A549 (cell line): ENCODE measurements at regions not wholly inside any gene's neighbourhood (a gene's known extent, or its start where the extent isn't known, plus 50 kb on each side); places are given as distances from the start of the nearest gene placed in this dataset.

Source experiments
- ATAC-seq, 2 experiments: fragments of 200-7000 bp in 1 of 2; fragments of >200 bp in 1 of 2; cut with Nextera tagmentation in 1 of 2; cut with Tn5 transposase in 1 of 2; 3 replicates each; pipeline versions ENCODE4 v1.8.0 to v1.9.1; 2018 to 2020; ENCODE audit warnings: mild to moderate bottlenecking in 1 of 2, moderate library complexity in 1 of 2
- CTCF ChIA-PET: fragments of 300-600 bp; sonication (Branson Sonifier 250); formaldehyde crosslinking; extraction: SDS; loops from one replicate; lab custom pipeline; 2021; ENCODE audit warnings: antibody characterized with exemption, inconsistent platforms; lab: Yijun Ruan, JAX
- POLR2A ChIA-PET: fragments of 350-600 bp; formaldehyde crosslinking; extraction: SDS; loops from one replicate; lab custom pipeline; 2021; ENCODE audit warnings: antibody characterized with exemption, inconsistent platforms; lab: Yijun Ruan, JAX
- DNase-seq, 2 experiments: peaks; one replicate each; pipeline versions ENCODE4 v3.0.0 to v3.0.0-alpha.2; 2011 to 2016; ENCODE audit warnings: low read depth in 1 of 2, low spot score in 1 of 2
- FAIRE-seq: peaks from 2 replicates; lab custom pipeline; 2011; peaks lifted over from hg19 to GRCh38; lab: Jason Lieb, UNC
- H3K27ac ChIP-seq, 2 experiments: fragments of >200 bp; sonication (Bioruptor Twin); formaldehyde crosslinking; 3 replicates each; pipeline ENCODE4 v1.5.1; 2016 to 2017
- H3K4me1 ChIP-seq: fragments of >200 bp; sonication (Bioruptor Twin); formaldehyde crosslinking; 3 replicates; pipeline ENCODE4 v1.6.1; 2016
- H3K4me2 ChIP-seq: fragments of >200 bp; sonication (Bioruptor Twin); formaldehyde crosslinking; 3 replicates; pipeline ENCODE4 v1.6.1; 2016
- H3K4me3 ChIP-seq: fragments of >200 bp; sonication (Bioruptor Twin); formaldehyde crosslinking; 3 replicates; pipeline ENCODE4 v1.5.1; 2016
- H3K9me3 ChIP-seq: fragments of >200 bp; sonication (Bioruptor Twin); formaldehyde crosslinking; 3 replicates; pipeline ENCODE4 v1.6.1; 2016
- BCL3 ChIP-seq: fragments of >200 bp; sonication (Bioruptor Twin); formaldehyde crosslinking; IDR thresholded peaks from 3 replicates; pipeline ENCODE4 v1.6.1; 2016
- E2F6 ChIP-seq: IDR thresholded peaks from 2 replicates; pipeline ENCODE4 v1.6.1; 2012; ENCODE audit warnings: low read depth, borderline replicate concordance
- GATA3 ChIP-seq: IDR thresholded peaks from 2 replicates; pipeline ENCODE4 v1.6.1; 2012; ENCODE audit warnings: borderline replicate concordance
- HOXB5 ChIP-seq: fragments of 250-450 bp; sonication (Bioruptor Pico); IDR thresholded peaks from 2 replicates; pipeline ENCODE4 v1.5.0; 2020; ENCODE audit warnings: mild to moderate bottlenecking, moderate library complexity
- JUN ChIP-seq, 2 experiments: fragments of >200 bp; sonication (Bioruptor Twin); formaldehyde crosslinking; IDR thresholded peaks; 2 replicates in 1 of 2; 3 replicates in 1 of 2; pipeline ENCODE4 v1.6.1; 2016 to 2017
- MYC ChIP-seq: IDR thresholded peaks from 2 replicates; pipeline ENCODE4 v1.6.1; 2012; ENCODE audit warnings: mild to moderate bottlenecking, inconsistent platforms, low read length, improper control_type of control experiment, borderline replicate concordance
- NFE2L2 ChIP-seq: fragments of 150-350 bp; conservative IDR thresholded peaks from 2 replicates; pipeline ENCODE4 v1.6.1; 2014; ENCODE audit warnings: low read length
- PHF8 ChIP-seq: fragments of 200-600 bp; sonication (generic); IDR thresholded peaks from 2 replicates; pipeline ENCODE4 v1.6.1; 2016; ENCODE audit warnings: low read depth, mild to moderate bottlenecking, antibody characterized with exemption, moderate library complexity, borderline replicate concordance
- POLR2A ChIP-seq: IDR thresholded peaks from 2 replicates; pipeline ENCODE4 v1.6.1; 2012; ENCODE audit warnings: mild to moderate bottlenecking, low read length
- REST ChIP-seq: fragments of 200-600 bp; sonication (generic); IDR thresholded peaks from 2 replicates; pipeline ENCODE4 v1.6.1; 2016; ENCODE audit warnings: antibody characterized with exemption, mild to moderate bottlenecking, moderate library complexity
- WGBS: methylation state at CpG from one replicate; pipeline ENCODE4 v1.1.6; 2017; ENCODE audit errors: missing lambda C conversion rate; 5-methylcytosine and 5-hydroxymethylcytosine counted together

- CTCF ChIA-PET = interaction anchor here (1.0 to 2.5 kb wide), 2 partner anchors 11 to 20 kb away, joined by 4 to 6 read pairs; no protein-coding TSS in a partner anchor
These were observed 223.7 kb upstream of the CD96 start for GRCh38 chr3:111318289-111318688.

GRCh38 chr3:111319598-111319997 lies 222.4 kb upstream of the CD96 start:
- H3K4me1 ChIP-seq = peaks cover 11% of the 10 kb centered on the region
- POLR2A ChIA-PET = no interaction called here
- H3K4me3 ChIP-seq = no peak overlapping the region
- DNase-seq (no peak), FAIRE-seq (no peak), ATAC-seq (no peak)
- TF ChIP-seq BCL3 (no peak), MYC (no peak), NFE2L2 (no peak)
- 36% methylated on average over 1 of the region's 1 CpG for whole genome bisulfite sequencing
- no peaks in the 10 kb centered on the region for H3K9me3 ChIP-seq
- CTCF ChIA-PET = interaction anchor here (1.1 to 2.5 kb wide), 2 partner anchors 10 to 73 kb away, joined by 3 to 6 read pairs; no protein-coding TSS in a partner anchor
- no peak overlapping the region for H3K4me2 ChIP-seq
- no peak overlapping the region for H3K27ac ChIP-seq

More at GRCh38 chr3:111318289-111318688, 223.7 kb upstream of the CD96 start:
- ATAC-seq = no peak
- Histone ChIP-seq H3K27ac (no peak overlapping the region), H3K4me3 (no peak overlapping the region), H3K4me2 (no peak overlapping the region), H3K4me1 (peaks cover 11% of the 10 kb centered on the region), H3K9me3 (no peaks in the 10 kb centered on the region)
- TF ChIP-seq E2F6 = no peak
- no peak for TF ChIP-seq PHF8
- no peak for TF ChIP-seq REST
- no peak for TF ChIP-seq POLR2A
- no peak for TF ChIP-seq HOXB5 (CRISPR knock-in tag)
- TF ChIP-seq JUN (IDR thresholded peaks at IDR 0.05) = no peak
- POLR2A ChIA-PET = no interaction called here
- 20% methylated on average over 2 of the region's 2 CpGs for WGBS
- FAIRE-seq = no peak
- DNase-seq = no peak

- H3K4me1 ChIP-seq = peaks cover 11% of the 10 kb centered on the region
- DNase-seq (no peak), ATAC-seq (no peak), FAIRE-seq (no peak)
- WGBS = 34% methylated on average over 4 of the region's 4 CpGs
- peak overlapping the region; percentile 48; the same call in 2 of the 3 replicates for H3K4me2 ChIP-seq
- ChIA-PET POLR2A (no interaction called here), CTCF (interaction anchor here (0.7 kb wide), 1 partner anchor 15 kb away, joined by 3 read pairs; no protein-coding TSS in a partner anchor)
- no peak overlapping the region for H3K27ac ChIP-seq
- H3K4me3 ChIP-seq = no peak overlapping the region
- H3K9me3 ChIP-seq = no peaks in the 10 kb centered on the region
- TF ChIP-seq REST = no peak
- peak; percentile 79 for TF ChIP-seq GATA3
These were observed 220.2 kb upstream of the CD96 start for GRCh38 chr3:111321786-111322185.
